Fibroblast of skin of right biceps (primary cell): ENCODE measurements at regions not wholly inside any gene's neighbourhood (a gene's known extent, or its start where the extent isn't known, plus 50 kb on each side); places are given as distances from the start of the nearest gene placed in this dataset.
"Not testable (repeated sequence)": the region's sequence is repeated elsewhere in the genome, so short reads cannot be mapped to it uniquely, and the experiment has no call there.

Experiments
- DNase-seq: peaks from one replicate; pipeline ENCODE4 v3.0.0-alpha.2; 2013

DNA sequence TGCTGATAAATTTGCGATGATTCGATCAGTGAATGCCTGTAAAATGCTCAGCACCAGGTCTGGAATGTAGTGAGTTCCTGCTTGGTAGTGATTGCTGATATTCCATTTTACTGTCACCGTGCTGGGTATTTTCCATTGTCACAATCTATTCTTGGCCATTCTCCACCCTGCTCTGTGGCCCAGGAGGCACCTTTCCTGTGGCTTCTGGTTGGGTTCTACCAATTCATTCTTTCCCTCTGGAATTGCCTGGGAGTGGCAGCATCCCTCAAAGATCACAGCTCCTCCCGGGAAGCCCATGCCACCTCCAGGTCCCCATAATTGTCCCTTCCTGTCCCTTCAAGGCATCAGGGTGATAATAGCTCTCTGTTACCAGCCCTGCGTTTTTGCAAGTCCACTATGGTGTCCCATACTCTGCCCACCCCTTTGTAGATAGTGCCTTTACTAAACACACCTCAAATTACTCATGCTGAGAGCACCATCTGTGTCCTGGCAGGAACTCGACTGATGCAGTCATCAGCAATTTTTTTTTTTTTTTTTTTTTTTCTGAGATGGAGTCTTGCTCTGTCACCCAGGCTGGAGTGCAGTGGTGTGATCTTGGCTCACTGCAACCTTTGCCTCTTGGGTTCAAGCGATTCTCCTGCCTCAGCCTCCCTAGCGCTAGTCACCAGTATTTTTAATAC lies 177.8 kb upstream of the PROK2 start:
- DNase-seq, result peak; percentile 57

DNA sequence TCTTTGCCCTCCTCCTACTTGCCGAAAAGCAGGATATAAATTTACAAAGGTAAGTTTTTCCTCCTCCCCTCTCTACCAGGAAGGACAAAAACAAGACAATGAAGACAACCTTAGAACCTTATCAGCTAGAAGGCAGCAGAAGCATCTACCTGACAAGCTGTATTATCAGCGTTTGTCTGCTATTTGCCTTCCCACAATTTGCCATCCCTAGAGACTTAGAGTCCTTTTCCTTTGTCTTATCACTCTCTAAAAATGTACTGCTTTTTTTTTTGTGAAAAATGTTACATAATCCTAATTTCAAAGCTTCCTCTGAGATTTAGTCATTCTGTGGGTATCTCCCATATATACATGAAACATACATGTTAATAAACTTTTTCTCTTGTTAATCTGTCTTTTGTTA lies 176.9 kb upstream of the PROK2 start:
- DNase-seq, result peak; percentile 8

DNA sequence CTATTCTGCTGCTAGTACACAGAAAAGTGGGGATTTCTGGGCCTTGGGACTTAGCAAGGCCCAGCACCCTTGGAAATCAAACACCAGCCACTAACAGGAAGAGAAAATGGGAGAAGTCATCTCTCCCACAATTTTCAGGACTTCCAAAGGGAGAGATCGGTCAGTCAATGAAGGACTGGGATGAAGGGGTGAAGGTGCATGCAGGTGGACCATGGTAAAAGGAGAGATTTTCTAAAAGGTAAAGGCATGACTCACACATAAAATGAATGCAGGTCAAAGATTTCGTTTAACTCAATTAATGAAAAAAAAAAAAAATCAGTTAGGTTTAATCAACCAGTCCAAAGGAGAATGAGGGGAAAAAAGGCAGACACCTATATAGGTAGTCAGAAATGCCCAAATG lies 176.4 kb upstream of the PROK2 start:
- no peak for DNase-seq

DNA sequence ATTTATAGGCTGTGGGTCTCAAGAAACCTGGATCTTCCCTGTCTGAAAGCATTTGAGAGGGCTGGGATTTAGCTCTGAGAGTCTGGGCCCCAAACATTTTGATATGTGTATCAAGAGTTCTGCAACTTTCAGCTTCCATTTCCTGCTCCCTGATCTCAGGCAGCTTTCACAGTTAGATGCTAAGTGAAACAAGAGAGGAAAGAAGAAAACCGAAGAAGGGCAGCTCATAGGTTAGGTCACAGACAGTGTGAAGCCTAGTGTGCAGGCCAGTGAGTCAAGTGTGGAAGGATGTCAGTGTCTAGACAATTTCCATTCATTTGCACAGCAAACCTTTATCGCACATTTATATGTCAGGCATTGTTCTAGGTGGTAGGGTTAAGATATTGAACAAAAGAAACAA lies 173.6 kb upstream of the PROK2 start:
- DNase-seq, result no peak

DNA sequence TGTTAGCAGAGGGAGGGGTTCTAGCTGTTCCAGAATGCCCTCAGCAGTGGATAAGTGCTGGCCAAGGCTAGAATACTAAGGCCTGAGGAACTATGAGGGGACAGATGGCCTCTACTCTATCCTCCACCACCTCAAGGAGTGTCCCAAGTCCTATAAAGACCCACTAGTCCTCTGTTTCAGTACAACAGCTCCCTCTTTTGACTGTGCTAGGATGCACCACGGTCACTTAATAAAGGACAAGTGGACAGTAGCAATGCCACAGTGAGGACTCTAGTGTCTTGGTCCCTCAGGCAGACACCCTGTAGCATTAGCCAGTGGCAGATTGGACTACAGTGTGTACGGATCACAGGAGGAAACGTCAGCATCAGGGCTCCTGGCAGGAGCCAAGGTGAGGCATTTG lies 171.8 kb upstream of the PROK2 start:
- DNase-seq, result no peak

DNA sequence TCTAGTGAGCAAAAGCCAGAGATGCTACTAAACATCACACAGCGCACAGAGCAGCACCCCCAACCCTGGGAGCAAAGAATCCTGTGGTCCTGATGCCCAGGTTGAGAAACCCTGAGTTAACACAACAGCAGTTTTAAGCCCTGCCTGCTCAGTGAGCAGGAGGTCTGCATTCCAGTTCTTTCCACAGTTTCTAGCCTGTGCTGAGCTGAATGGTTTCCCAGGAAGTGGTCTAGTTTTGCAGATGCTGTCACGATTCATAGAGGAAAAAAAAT lies 171.1 kb upstream of the PROK2 start:
- peak; percentile 44 for DNase-seq

DNA sequence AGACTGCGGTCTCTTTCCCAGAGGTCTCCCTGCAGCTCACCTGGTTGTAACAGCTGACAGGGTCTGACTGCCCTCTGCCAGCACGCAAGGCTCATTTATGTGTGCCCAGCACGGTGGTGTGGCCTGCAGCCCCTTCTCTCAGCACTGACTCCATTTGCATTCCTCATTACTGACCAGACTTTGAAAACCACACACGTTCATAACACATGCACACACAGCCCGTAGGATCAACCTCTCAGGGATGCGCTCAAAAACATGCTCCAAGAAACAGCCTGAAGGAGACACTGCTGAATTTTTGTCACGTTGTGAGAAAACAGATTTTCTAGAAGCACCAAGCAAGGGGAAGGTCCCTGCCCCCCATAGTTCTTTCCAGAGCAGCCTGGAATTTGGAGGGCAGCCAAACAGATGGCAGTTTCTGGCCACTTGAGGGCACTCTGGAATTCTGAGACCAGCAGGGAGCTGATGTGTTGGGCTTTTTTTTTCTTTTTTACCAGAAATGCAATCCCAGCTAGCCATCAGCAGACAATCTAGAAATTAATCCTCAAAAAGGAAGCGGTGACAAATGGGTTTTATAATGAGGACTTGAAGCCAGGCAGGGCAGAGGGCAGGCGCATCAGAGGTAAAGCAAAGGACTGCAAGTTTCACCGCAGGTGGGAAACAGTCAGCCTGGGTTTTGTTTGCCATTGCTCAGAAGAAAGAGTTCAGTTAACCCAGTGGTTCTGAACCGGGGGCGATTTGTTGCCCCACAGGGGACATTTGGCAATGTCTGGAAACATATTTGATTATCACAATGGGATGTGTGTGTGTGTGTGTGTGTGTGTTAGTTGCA lies 170.5 kb upstream of the PROK2 start:
- DNase-seq, result peak; percentile 92

DNA sequence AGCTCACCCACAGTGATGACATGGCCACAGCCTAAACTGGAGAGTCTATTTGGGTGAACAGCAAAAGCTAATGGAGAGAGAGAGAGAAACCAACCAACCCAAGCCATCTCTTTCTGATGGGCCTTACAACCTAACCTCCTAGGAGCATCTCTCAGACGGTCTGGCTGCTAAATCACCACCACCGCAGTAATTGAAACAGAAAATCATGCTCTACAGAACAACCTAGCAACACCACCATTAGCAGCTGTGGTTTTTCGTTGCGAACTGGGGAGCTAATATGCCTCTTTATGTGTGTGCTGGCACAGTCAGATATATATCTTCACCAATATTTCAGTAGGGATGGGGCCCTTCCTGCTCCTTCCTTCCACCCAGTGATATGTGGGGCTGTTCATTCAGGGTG lies 166.9 kb upstream of the PROK2 start:
- no peak for DNase-seq

DNA sequence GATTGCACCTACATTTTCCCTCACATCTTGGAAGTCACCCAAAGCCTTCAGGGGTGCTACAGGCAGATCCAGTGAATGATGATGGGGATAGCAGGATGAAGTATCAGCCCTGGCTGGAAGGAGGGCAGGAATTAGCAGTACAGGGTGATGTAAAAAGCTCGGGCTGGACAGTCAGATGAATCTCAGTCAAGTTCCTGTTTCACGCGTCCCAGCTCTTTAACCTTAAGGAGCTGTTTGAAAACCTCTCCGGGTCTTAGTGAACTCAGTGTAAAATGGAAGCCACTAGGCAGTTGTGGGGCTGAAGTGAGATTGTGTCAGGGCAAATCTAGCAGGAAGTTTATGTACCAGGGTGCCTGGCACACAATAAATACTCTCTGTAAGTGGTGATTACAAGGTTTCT lies 166.4 kb upstream of the PROK2 start:
- DNase-seq, result no peak

DNA sequence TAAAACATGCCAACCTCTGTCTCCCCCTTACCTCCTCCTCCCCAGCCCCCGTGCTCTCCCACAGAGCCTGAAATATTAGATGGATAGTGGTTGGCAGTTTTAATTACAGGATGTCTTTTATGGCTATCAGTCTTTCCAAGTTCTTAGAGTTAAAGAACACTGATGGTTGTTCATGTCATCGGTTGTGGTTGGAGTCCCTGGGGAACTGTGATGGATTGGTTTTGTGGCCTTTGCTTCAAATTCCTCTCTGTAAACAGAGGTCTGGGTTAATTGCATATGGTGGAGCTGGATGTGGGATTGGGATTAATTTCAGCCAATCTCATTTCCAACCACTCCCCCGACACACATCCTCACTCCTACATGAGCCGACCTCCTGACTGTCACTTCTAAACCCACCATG lies 164.5 kb upstream of the PROK2 start:
- DNase-seq, result peak; percentile 73

DNA sequence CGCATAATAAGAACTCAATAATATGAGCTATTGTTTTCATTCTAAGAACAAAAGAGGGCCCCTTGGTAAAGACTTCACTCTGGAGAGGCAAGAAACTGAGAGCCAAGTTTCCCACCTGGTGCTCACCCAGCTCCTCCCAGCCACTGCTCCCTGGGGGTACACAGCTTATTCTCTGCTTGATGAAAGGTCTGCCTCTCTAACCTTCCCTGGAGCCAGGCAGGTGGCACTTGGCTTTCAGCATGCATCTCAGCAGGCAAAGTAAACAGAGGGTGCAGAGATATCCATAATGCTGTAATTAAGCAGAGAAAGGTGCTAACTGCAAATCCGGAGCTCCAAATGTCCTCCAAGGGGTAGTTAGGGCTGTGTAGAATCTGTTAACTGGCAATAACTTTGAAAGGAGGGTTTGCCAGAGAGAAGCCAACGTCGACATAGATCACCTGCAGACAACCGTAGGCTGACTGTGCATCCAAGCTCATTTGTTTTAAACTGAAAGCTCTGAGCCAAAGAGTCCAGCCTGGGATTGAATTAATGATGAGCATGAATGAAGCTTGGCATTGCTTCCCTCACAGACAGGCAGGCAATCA lies 159.6 kb upstream of the PROK2 start:
- no peak for DNase-seq

DNA sequence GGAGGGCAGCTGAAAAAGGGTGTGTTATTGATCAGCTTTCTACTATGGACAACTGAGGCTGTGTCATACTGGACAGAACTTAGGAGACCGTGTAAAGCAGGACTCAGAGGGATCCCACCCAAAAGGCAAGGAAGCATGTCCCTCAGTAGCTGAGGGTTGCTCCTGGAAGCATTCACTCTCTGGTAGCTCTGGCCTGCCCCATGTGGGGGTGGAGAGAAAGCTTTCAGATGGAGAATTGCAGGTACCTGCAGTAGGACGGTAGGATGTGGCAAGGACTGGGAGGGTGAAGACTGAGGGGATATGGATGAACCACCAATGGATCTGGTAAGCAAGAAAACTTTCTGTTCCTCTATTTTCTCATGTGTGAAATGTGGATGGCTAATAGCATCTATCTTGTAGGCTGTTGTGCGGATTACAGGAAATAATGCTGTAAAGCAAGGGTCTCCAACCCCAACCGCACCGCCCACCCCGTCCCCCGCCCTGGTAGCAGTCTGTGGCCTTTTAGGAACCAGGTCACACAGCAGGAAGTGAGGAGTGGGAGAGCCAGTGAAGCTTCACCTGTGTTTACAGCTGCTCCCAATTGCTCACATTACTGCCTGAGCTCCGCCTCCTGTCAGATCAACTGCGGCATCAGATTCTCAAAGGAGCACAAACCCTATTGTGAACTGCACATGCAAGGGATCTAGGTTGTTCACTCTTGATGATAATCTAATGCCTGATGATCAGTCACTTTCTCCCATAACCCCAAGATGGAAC lies 157.7 kb upstream of the PROK2 start:
- no peak for DNase-seq

DNA sequence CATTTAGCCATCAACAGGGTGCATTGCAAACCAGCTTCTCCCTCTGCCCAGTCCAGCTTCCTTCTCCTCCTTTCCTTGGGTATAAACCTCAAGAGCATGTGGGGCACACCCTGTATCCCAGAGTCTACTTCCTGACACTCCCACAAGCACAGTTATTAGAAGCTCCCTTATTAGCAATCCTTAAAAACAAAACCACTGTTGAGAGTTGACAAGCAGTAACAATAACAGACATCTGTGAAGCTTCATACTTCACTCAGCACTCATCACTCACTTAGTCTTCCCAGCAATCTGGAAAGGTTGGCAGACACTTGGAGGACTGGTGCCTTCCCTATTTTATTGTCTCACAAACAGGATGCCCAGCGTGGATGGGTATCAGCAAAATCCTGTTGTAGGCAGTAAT lies 155.5 kb upstream of the PROK2 start:
- no peak for DNase-seq

DNA sequence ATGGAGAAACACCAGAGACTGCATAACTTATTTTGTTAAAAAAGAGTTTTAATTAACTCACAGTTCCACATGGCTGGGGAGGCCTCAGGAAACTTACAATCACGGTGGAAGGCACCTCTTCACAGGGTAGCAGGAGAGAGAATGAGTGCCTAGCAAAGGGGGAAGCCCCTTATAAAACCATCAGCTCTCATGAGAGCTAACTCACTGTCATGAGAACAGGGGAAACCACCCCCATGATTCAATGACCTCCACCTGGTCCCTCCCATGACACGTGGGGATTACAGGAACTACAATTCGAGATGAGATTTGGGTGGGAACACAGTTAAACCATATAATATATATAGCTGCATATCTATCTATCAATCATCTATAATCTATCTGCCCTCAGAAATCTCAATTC lies 153.1 kb upstream of the PROK2 start:
- DNase-seq, result not testable (repeated sequence)

DNA sequence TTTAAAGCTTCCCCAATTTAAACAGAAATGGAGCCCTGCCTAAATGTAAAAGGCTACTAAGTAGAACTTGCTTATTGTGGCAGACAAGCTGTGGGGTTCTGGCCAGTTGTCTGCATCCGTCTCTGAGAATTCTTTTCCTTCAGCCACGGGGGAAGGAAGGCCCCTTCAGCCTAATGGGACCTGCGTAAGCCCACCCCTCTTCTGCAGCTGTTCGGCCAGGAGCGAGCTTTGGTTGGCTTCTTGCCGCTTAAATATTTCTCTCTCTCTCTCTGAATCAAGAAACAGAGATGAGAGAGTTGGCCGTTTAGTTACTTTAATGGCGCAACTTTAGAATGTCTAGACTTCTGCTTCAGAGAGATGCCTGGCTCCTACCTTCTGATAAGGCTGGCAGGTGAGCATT lies 151.7 kb upstream of the PROK2 start:
- no peak for DNase-seq

DNA sequence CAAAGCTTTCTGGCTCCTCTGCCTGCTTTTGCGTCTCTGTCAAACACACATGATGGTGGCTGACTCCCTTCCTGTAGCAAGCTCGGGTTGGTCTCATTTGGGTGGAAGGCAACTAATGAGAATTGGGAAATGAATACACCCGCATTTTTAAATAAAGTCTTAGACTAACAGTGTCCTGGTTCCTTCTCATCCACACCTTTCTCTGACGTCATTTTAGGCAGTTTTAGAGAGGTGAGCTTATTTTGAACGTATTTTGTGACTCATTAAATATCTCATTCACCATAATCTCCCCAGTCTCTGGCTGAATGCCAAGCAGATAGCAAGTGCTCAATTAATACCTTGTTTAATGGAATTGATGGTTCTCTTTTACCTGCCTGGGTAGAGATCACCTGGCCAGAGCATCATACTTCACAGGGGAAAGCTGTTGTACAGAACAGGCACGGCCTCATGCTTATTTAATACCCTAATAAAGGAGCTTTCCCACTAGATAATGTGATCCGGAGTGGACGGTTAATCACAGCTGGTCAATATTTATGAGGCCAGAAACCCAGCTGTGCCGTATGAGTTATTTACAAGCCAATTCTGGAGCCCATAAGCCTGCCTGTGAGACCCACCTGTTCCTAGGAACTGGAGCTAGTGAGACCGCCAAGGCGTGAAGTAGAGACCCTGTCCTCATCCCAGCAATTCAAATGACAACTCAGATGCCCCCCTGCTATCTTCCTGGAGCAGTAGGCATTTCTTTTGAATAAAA lies 149.7 kb upstream of the PROK2 start:
- no peak for DNase-seq

DNA sequence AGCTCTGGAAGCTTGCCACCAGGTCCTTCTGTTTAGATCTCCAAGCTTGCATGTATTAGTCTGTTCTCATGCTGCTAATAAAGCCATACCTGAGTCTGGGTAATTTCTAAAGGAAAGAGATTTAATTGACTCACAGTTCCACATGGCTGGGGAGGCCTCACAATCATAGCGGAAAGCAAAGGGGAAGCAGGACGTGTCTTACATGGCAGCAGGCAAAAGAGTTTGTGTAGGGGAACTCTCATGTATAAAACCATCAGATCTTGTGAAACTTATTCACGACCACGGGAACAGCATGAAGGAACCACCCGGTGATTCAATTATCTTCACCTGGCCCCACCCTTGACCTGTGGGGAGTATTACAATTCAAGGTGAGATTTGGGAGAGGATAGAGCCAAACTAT lies 147.0 kb upstream of the PROK2 start:
- no peak for DNase-seq

DNA sequence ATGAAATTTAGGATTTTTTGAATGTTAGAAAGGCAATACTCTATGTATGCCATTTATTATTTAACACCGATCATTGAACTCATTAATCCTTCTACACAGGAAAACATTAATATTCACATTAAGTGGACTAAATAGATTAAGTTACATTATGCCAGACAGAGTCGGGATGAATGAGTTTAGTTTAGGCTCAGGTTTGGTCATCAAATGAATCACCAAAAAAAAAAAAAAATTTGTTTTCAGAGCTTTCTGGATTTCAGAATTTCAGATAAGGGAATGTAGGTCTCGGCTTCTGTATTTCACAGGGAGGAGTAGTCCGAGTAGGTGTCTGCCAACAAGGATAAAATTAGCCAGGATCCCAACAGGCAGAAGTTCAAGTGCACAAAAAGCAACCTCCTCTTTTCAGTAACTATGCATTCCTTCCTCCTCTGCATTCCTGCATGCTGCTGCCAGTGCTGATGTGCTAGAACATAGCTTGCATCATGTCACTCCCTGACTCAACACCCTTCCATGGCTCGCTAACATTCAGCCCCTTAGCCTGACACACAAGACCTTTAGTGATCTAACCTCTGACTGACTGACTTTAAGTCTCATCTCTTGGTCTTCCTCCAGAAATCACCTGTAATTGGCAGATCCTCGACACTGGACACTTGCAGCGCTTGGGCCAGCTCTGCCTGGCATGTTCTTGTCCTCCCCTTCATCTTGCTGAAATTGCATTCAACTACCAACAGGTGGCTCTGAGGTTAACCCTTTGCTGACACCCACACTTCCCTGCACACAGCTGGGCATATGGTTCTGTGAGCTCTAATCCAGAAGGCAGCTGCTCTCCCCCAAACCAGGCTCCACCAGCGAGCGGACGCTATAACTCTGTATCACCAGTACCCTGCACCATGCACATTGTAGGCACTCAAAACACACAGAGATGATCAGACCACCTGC lies 145.4 kb upstream of the PROK2 start:
- peak; percentile 51 for DNase-seq

DNA sequence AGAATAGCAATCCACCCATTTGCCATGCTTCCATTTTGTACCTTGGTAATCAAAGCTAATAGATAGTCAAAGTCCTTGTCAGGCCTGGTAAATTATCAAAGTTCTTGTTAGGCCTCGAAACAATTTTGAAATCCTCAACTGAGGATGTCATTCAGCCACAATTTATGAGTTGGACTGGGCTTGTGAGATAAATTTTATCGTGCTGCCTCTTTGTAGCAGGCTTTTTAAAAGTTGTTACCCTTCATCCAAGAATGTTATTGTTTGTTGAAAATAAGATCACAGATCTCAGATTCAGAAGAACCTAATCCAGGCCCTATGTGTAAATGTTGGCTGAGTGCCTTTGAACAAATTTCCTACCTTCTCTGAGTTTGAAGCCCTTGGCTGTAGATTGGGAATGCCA lies 143.3 kb upstream of the PROK2 start:
- DNase-seq, result no peak

DNA sequence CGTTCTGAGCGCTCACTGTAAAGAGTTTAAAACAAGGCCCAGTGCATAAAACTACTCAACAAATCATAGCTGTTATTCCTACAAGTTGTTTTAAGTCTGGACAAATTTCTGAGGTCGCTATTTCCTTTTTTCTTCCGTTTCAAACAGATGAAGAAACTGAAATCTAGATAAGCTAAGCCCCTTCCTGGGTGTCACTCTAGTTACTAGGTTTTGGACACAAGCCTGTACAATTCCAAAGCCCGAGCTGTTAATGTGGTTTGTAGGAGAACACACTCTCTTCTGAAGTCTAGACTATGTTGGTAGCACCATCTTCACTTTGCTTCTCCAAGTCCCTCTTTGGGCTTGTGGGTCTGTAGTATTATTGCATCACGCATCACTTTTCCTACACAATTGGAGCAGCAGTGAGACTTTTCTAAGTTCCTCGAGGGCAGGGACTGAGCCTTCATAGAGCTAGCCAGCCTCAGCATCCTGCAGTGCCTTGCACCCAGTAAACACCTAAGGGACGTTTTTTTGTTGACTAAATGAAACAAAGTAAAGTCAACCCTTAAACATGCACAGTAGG lies 142.6 kb upstream of the PROK2 start:
- DNase-seq, result no peak

DNA sequence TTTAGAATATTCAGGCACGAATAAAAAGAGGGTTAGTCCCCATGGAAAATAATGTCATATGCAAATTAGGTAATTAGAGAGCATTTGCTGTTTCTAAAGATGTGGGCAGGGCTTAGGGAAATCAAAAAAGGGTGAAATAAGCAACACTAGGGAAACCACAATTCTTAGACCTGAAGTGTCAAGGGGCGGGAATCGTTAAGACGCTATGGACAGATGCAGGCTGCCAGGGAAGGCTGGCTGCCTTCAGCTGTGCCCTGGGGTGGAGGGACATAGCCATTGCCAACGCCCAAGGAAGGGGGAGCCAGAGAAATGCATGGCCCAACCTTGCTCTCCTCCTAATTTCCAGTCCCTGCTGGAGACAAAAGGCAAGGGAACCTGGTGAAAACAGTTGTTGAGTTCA lies 141.7 kb upstream of the PROK2 start:
- DNase-seq, result no peak

DNA sequence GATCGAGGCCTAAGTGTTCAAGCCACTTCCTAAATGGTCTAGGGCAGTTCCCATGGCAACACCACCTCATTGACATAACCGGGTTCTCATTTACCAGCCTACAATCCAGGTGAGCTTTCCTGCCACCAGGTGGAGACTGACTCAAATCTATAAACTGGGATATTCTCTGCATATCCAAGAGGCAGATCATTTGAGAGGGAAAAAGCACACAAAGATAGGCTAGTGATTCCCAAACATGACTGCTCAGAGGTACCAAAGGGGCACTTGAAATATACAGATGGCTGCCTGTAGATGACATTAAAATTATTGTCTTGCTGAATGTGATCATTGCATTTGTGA lies 141.3 kb upstream of the PROK2 start:
- DNase-seq, result peak; percentile 22
